ENCODE measurements at regions not wholly inside any gene's neighbourhood (a gene's known extent, or its start where the extent isn't known, plus 50 kb on each side); places are given as distances from the start of the nearest gene placed in this dataset.

GRCh38 chr4:96525898-96526297, 686.0 kb downstream of the PDHA2 start:
- TF ChIP-seq, protein P1, sequence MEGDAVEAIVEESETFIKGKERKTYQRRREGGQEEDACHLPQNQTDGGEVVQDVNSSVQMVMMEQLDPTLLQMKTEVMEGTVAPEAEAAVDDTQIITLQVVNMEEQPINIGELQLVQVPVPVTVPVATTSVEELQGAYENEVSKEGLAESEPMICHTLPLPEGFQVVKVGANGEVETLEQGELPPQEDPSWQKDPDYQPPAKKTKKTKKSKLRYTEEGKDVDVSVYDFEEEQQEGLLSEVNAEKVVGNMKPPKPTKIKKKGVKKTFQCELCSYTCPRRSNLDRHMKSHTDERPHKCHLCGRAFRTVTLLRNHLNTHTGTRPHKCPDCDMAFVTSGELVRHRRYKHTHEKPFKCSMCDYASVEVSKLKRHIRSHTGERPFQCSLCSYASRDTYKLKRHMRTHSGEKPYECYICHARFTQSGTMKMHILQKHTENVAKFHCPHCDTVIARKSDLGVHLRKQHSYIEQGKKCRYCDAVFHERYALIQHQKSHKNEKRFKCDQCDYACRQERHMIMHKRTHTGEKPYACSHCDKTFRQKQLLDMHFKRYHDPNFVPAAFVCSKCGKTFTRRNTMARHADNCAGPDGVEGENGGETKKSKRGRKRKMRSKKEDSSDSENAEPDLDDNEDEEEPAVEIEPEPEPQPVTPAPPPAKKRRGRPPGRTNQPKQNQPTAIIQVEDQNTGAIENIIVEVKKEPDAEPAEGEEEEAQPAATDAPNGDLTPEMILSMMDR (IDR thresholded peaks at IDR 0.05; ENCODE audit: insufficient read depth, low read depth, low read length, missing control alignments) = no peak
- DNase-seq (ENCODE audit: low read depth) = no peak
- no peak overlapping the region for H3K4me3 ChIP-seq (ENCODE audit: low read length)

- no peak overlapping the region for H3K4me3 ChIP-seq (ENCODE audit: low read length)
- DNase-seq (ENCODE audit: low read depth) = no peak
- TF ChIP-seq, protein P1 (IDR thresholded peaks at IDR 0.05; ENCODE audit: insufficient read depth, low read depth, low read length, missing control alignments) = no peak
Observed at GRCh38 chr4:96526625-96527024, 686.7 kb downstream of the PDHA2 start.

GRCh38 chr4:96531836-96532235, 691.9 kb downstream of the PDHA2 start:
- DNase-seq (ENCODE audit: low read depth) = no peak
- TF ChIP-seq, protein P1 (IDR thresholded peaks at IDR 0.05; ENCODE audit: insufficient read depth, low read depth, low read length, missing control alignments) = no peak
- no peak overlapping the region for H3K4me3 ChIP-seq (ENCODE audit: low read length)

GRCh38 chr4:96543346-96543745, 703.5 kb downstream of the PDHA2 start:
- DNase-seq (ENCODE audit: low read depth) = no peak
- TF ChIP-seq, protein P1 (IDR thresholded peaks at IDR 0.05; ENCODE audit: insufficient read depth, low read depth, low read length, missing control alignments) = no peak
- H3K4me3 ChIP-seq (ENCODE audit: low read length) = no peak overlapping the region

DNA sequence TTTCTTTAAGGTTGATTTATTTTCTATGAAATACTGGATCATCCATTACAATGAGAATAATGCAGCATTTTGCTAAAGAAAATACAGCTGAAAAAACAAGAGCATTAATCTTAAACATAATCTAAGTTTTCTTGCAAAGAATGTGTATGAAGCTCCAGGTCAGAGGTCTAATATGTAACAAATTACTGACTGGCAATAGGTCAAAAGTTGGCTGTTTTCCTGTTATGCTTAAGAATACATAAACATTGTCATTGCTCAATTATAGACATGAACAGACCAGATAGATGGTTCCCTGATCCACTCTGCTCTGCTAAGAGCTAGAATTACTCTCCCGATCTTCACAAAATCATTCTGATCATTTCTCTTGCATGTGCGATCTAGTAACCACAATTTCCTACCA, 718.6 kb downstream of the PDHA2 start:
- DNase-seq (ENCODE audit: low read depth) = no peak
- H3K4me3 ChIP-seq (ENCODE audit: low read length) = no peak overlapping the region
- TF ChIP-seq, protein P1 (IDR thresholded peaks at IDR 0.05; ENCODE audit: insufficient read depth, low read depth, low read length, missing control alignments) = no peak

DNA sequence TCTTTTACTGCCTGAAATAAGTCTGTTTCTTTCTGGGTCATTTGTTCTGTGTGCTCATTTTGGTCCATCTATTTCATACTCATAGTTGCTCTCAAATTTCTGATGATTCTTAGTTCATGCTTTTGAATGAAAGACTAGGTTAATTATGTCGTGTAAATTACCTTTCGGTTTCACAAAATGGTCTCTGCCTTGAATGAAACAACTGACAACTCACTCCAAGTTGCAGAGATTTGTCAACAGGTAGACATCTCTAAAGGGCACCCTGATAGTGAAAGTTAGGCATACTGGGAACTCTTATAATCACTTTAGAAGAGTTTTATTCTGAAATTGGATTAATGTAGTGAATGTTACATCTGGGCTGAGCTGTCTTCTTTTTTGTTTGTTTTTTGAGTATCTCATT, 726.9 kb downstream of the PDHA2 start:
- DNase-seq (ENCODE audit: low read depth) = no peak
- no peak overlapping the region for H3K4me3 ChIP-seq (ENCODE audit: low read length)
- TF ChIP-seq, protein P1 (IDR thresholded peaks at IDR 0.05; ENCODE audit: insufficient read depth, low read depth, low read length, missing control alignments) = no peak

DNA sequence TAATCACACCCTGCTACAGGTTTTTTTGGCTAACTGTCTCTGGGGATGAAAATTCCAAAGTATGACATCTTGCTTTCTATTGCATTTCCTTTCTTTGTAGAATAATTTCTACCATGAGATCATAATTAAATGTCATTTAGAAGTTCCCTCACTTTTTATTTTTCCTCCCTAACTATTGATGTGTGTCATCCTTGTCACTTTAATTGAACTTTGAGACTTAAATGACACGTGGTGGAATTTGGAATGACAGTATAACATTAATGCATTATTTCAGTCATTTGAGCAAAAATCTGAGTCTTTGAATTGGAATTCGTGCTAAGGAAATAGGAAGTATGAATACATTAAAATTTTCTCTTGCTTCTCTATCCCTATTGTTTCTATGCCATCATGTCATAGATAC, 745.4 kb downstream of the PDHA2 start:
- TF ChIP-seq, protein P1 (IDR thresholded peaks at IDR 0.05; ENCODE audit: insufficient read depth, low read depth, low read length, missing control alignments) = no peak
- no peak overlapping the region for H3K4me3 ChIP-seq (ENCODE audit: low read length)
- DNase-seq (ENCODE audit: low read depth) = no peak

Data from epithelial cell of esophagus (primary cell).